Fibroblast of skin of abdomen (primary cell): ENCODE measurements at regions not wholly inside any gene's neighbourhood (a gene's known extent, or its start where the extent isn't known, plus 50 kb on each side); places are given as distances from the start of the nearest gene placed in this dataset.
"Not testable (repeated sequence)": the region's sequence is repeated elsewhere in the genome, so short reads cannot be mapped to it uniquely, and the experiment has no call there.

Source experiments
- DNase-seq: peaks from one replicate; pipeline ENCODE4 v3.0.0-alpha.2; 2013

DNA sequence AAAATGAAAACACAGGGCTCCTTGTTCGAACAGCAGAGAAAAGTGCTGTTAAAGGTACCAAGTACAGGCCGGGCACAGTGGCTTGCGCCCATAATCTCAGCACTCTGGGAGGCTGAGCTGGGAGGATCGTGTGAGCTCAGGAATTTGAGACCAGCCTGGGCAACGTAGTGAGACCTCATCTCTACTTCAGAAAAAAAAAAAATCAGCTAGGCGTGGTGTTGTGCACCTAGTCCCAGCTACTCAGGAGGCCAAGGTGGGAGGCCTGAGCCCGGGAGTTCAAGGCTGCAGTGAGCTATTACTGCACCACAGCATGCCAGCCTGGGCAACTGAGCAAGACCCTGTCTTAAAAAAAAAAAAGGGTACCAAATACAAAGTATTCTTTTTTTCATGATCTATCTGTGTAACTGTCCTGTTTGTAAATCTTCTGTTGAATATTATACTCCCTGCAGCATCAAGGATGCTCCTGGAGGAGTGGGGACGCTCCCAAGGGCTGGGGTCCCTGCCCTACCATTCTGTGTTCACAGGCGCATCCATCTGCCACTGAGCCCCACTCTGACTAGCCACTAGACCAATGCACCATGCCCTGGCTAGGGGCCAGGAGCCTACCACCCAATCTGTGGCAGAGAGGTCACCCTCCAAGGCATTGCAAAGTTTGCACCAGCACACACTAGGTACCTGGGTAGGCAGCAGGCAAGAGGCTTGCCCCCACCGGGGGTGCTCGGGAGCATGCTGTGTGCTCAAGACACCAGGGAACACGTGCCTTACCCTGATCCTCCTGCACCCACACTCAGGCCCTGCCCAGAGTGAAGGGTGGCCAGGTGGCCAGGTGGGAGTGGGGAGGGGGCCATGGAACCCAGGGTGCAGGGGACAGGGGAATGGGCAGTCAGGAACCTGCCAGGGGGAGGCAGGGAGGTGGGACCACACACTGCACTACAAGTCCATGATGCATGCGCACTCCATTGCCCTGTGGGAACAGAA, 67.3 kb upstream of the KMT2C start:
- DNase-seq: no peak

DNA sequence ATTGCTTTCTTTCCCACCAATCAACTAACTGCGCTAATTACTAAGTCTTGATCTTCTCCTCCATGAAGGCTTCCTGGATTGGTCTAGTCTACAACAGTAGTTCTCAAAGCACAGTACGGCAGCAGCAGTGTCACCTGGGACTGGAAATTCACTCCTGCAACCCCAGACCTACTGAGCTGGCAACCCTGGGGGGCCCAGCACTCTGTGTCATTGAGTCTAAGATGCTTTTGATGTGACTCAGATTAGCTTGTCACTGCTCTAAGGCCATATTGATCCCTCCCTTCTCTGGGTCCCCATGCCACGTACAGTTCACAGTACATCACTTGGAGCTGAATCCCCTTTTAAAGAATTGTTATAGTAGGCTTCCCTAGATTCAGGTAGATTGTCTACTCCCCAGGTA, 65.7 kb upstream of the KMT2C start:
- no peak for DNase-seq

GRCh38 chr7:152499969-152500368, 64.2 kb upstream of the KMT2C start:
- not testable (repeated sequence) for DNase-seq

DNA sequence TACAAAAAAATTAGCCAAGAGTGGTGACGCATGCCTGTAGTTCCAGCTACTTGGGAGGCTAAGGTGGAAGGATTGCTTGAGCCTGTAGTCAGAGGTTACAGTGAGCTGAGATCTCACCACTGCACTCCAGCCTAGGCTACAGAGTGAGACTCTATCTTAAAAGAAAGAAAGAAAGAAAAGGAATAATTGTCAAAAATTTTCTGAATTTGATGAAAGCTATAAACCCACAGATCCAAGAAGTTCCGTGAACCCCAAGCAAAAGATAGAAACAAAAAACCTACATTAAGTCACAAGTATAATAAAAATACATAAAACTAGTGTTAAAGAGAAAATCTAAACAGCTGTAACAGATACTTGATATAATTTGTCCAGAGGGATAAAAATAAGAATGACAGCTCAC, 60.1 kb upstream of the KMT2C start:
- no peak for DNase-seq

DNA sequence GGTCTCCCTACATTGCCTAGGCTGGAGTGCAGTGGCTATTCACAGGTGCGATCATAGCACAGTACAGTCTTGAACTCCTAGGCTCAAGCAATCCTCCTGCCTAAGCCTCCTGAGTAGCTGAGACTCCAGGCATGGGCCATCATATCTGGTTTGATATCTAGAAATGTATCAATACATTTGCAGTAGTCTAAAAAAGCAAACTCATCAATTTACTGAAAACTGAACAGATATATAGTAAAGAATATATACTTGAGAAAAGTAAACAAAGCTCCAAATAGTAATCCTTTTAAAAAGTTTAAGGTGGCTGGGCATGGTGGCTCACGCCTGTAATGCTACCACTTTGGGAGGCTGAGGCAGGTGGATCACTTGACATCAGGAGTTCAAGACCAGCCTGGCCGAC, 57.1 kb upstream of the KMT2C start:
- no peak for DNase-seq

- DNase-seq: no peak
Measured at GRCh38 chr7:152489044-152489443, 53.2 kb upstream of the KMT2C start.

DNA sequence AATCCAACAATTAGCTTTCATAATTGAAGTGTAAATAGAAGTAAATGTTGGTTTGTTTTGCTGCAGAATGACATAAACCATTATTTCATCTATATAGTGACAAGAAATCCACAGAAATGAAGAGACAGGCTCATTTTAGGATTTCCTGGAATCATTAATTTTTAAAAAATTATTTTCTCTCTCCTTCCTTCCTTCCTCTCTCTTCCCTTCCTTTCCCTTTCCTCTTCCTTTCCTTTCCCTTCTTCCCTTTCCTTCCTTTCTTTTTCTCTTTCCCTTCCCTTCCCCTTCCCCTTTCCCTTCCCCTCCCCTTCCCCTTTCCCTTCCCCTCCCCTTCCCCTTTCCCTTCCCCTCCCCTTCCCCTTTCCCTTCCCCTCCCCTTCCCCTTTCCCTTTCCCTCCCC, 51.2 kb upstream of the KMT2C start:
- no peak for DNase-seq

DNA sequence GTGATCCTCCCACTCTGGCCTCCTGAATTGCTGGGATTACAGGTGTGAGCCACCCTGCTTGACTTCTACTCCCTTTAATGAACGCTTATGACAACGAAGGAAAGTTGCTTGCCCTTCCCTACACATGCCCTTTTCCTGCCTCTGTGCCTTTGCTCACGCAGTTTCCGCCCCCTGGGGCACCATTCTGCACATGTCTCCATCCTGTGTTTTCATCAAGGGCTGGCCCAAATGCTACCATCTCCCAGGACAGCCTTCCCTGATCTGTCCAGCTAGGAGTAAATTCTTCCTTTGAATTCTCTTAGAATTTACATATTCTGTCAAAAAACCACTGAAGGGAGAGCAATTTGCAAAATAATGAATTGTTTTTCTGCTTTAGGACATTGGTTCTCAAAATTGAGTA, 50.0 kb upstream of the KMT2C start:
- no peak for DNase-seq
